GM23248 (cell line): ENCODE measurements at regions not wholly inside any gene's neighbourhood (a gene's known extent, or its start where the extent isn't known, plus 50 kb on each side); places are given as distances from the start of the nearest gene placed in this dataset.

Source experiments
- DNase-seq: peaks from one replicate; pipeline ENCODE4 v3.0.0-alpha.2; 2015
- H2AFZ ChIP-seq: fragments of 200-600 bp; sonication (generic); 2 replicates; pipeline ENCODE4 v1.6.1; 2016; ENCODE audit warnings: antibody characterized with exemption
- H3F3A ChIP-seq: fragments of 200-600 bp; sonication (generic); 2 replicates; pipeline ENCODE4 v1.6.1; 2016; ENCODE audit warnings: mild to moderate bottlenecking, antibody characterized with exemption, mixed run types; ENCODE audit not compliant: insufficient read depth
- H3K27ac ChIP-seq: fragments of 200-600 bp; sonication (generic); 2 replicates; pipeline ENCODE4 v1.5.1; 2016; ENCODE audit warnings: mild to moderate bottlenecking
- H3K27me3 ChIP-seq: fragments of 200-600 bp; sonication (generic); replicated peaks from 2 replicates; pipeline ENCODE4 v1.6.1; 2016; ENCODE audit warnings: mild to moderate bottlenecking; ENCODE audit not compliant: insufficient read depth
- H3K36me3 ChIP-seq: fragments of 200-600 bp; sonication (generic); 2 replicates; pipeline ENCODE4 v1.6.1; 2016; ENCODE audit warnings: low read depth, mild to moderate bottlenecking
- H3K4me1 ChIP-seq: fragments of 200-600 bp; sonication (generic); 2 replicates; pipeline ENCODE4 v1.6.1; 2016; ENCODE audit warnings: mild to moderate bottlenecking; ENCODE audit not compliant: insufficient read depth
- H3K4me2 ChIP-seq: fragments of 200-600 bp; sonication (generic); one replicate; pipeline ENCODE4 v1.6.1; 2016; ENCODE audit warnings: mild to moderate bottlenecking; ENCODE audit not compliant: unreplicated experiment
- H3K4me3 ChIP-seq: fragments of 200-600 bp; sonication (generic); 2 replicates; pipeline ENCODE4 v1.5.1; 2016; ENCODE audit warnings: mild to moderate bottlenecking
- H3K79me2 ChIP-seq: fragments of 200-600 bp; sonication (generic); 2 replicates; pipeline ENCODE4 v1.6.1; 2016; ENCODE audit warnings: mild to moderate bottlenecking; ENCODE audit not compliant: insufficient read depth
- H3K9ac ChIP-seq: fragments of 200-600 bp; sonication (generic); 2 replicates; pipeline ENCODE4 v1.6.1; 2016; ENCODE audit warnings: mild to moderate bottlenecking
- H3K9me2 ChIP-seq: fragments of 200-600 bp; sonication (generic); 2 replicates; pipeline ENCODE4 v1.6.1; 2016; ENCODE audit warnings: mixed run types, mild to moderate bottlenecking, moderate library complexity; ENCODE audit not compliant: insufficient read depth
- H3K9me3 ChIP-seq: fragments of 200-600 bp; sonication (generic); one replicate; pipeline ENCODE4 v1.6.1; 2017; ENCODE audit warnings: low read depth
- H4K20me1 ChIP-seq: fragments of 200-600 bp; sonication (generic); 2 replicates; pipeline ENCODE4 v1.6.0; 2016; ENCODE audit not compliant: insufficient read depth
- EZH2 ChIP-seq: fragments of 200-600 bp; sonication (generic); IDR thresholded peaks from 2 replicates; pipeline ENCODE4 v1.6.1; 2018; ENCODE audit warnings: antibody characterized with exemption, mild to moderate bottlenecking; ENCODE audit not compliant: insufficient read depth, poor library complexity, severe bottlenecking
- EZH2phosphoT487 ChIP-seq: fragments of 200-600 bp; sonication (generic); IDR thresholded peaks from 2 replicates; pipeline ENCODE4 v1.6.1; 2018; ENCODE audit warnings: antibody characterized with exemption, moderate library complexity, mild to moderate bottlenecking, low read depth; ENCODE audit not compliant: insufficient read depth
- WGBS, 2 experiments: methylation state at CpG; one replicate each; pipeline ENCODE4 v1.1.6; 2015 to 2017; ENCODE audit warnings: low lambda C conversion rate in 2 of 2, low coverage in 1 of 2; ENCODE audit errors: missing lambda C conversion rate in 2 of 2; 5-methylcytosine and 5-hydroxymethylcytosine counted together
- in situ Hi-C: fragments of 300-500 bp; cut with MboI; formaldehyde crosslinking; loops from 2 replicates; pipeline ENCODE4 v1.15.0; 2020

- Histone ChIP-seq H3K4me1 (no peaks in the 10 kb centered on the region), H3K27me3 (no peaks in the 10 kb centered on the region), H3K9ac (no peak overlapping the region), H3K9me3 (no peaks in the 10 kb centered on the region), H3K4me3 (no peak overlapping the region), H3K79me2 (no peaks in the 10 kb centered on the region), H3F3A (no peaks in the 10 kb centered on the region), H4K20me1 (no peaks in the 10 kb centered on the region), H3K36me3 (no peaks in the 10 kb centered on the region), H2AFZ (no peak overlapping the region), H3K9me2 (no peaks in the 10 kb centered on the region), H3K27ac (no peak overlapping the region), H3K4me2 (no peak overlapping the region)
- no peak for DNase-seq
- TF ChIP-seq EZH2, result no peak
- no peak for TF ChIP-seq EZH2phosphoT487
- in situ Hi-C loops, result no loop called here
- WGBS, 2 experiments, result 21 to 31% methylated on average over 2 of the region's 2 CpGs
These were observed 78.1 kb upstream of the SLC38A11 start for GRCh38 chr2:165033402-165033801.

GRCh38 chr2:165032559-165032958 lies 77.2 kb upstream of the SLC38A11 start:
- 6 to 7% methylated on average over 2 of the region's 2 CpGs for WGBS, 2 experiments
- Histone ChIP-seq H3K9me3 (no peaks in the 10 kb centered on the region), H3K4me1 (no peaks in the 10 kb centered on the region), H3K36me3 (no peaks in the 10 kb centered on the region), H3K79me2 (no peaks in the 10 kb centered on the region), H3K4me2 (no peak overlapping the region), H3K27ac (no peak overlapping the region), H2AFZ (no peak overlapping the region), H3K4me3 (no peak overlapping the region), H3K27me3 (no peaks in the 10 kb centered on the region; the same call in 1 of the 2 replicates), H3F3A (no peaks in the 10 kb centered on the region), H3K9me2 (no peaks in the 10 kb centered on the region), H3K9ac (no peak overlapping the region), H4K20me1 (no peaks in the 10 kb centered on the region)
- no peak for DNase-seq
- TF ChIP-seq EZH2phosphoT487, result no peak
- no peak for TF ChIP-seq EZH2
- in situ Hi-C loops, result no loop called here

- TF ChIP-seq EZH2 (no peak), EZH2phosphoT487 (no peak)
- no peaks in the 10 kb centered on the region for H3K9me3 ChIP-seq
- no peaks in the 10 kb centered on the region for H4K20me1 ChIP-seq
- no peaks in the 10 kb centered on the region for H3K36me3 ChIP-seq
- H3K9me2 ChIP-seq, result no peaks in the 10 kb centered on the region
- in situ Hi-C loops, result loop anchor here (25.0 kb wide), 1 partner anchor 163 kb away; no protein-coding TSS in a partner anchor
- H3K4me1 ChIP-seq, result no peaks in the 10 kb centered on the region
- H3K79me2 ChIP-seq, result no peaks in the 10 kb centered on the region
- H3K4me3 ChIP-seq, result no peak overlapping the region
- 58 to 59% methylated on average over 3 of the region's 3 CpGs for WGBS, 2 experiments
- no peak overlapping the region for H3K4me2 ChIP-seq
- H3F3A ChIP-seq, result no peaks in the 10 kb centered on the region
- no peak overlapping the region for H3K9ac ChIP-seq
- H3K27me3 ChIP-seq, result peaks cover 6% of the 10 kb centered on the region; the same call in 1 of the 2 replicates
- H2AFZ ChIP-seq, result no peak overlapping the region
- no peak overlapping the region for H3K27ac ChIP-seq
- no peak for DNase-seq
These were observed 68.9 kb upstream of the SLC38A11 start for GRCh38 chr2:165024199-165024598.

GRCh38 chr2:165022781-165023180 lies 67.5 kb upstream of the SLC38A11 start:
- Histone ChIP-seq H3K9ac (no peak overlapping the region), H3K9me3 (no peaks in the 10 kb centered on the region), H2AFZ (no peak overlapping the region), H3K4me3 (no peak overlapping the region), H3K9me2 (no peaks in the 10 kb centered on the region), H3K4me1 (no peaks in the 10 kb centered on the region), H3K27ac (no peak overlapping the region), H3F3A (no peaks in the 10 kb centered on the region), H3K27me3 (0 out of 2 replicates have a peak, but pooled peaks cover 6% of the 10 kb centered on the region), H3K79me2 (no peaks in the 10 kb centered on the region), H4K20me1 (no peaks in the 10 kb centered on the region), H3K36me3 (no peaks in the 10 kb centered on the region), H3K4me2 (no peak overlapping the region)
- 75 to 91% methylated on average over 5 to 6 of the region's 6 CpGs for WGBS, 2 experiments
- TF ChIP-seq EZH2 (no peak), EZH2phosphoT487 (no peak)
- DNase-seq, result no peak
- in situ Hi-C loops, result loop anchor here (25.0 kb wide), 1 partner anchor 165 kb away; no protein-coding TSS in a partner anchor
